HL-60 (cell line): ENCODE measurements at regions not wholly inside any gene's neighbourhood (a gene's known extent, or its start where the extent isn't known, plus 50 kb on each side); places are given as distances from the start of the nearest gene placed in this dataset.

Experiments
- DNase-seq, 2 experiments: peaks; one replicate each; pipeline ENCODE4 v3.0.0-alpha.2; 2010 to 2020; ENCODE audit warnings: low read depth in 1 of 2, low spot score in 1 of 2
- H3K27ac ChIP-seq: fragments of 250-450 bp; sonication (Bioruptor Pico); replicated peaks from 2 replicates; pipeline ENCODE4 v1.5.1; 2020; ENCODE audit warnings: mild to moderate bottlenecking, moderate library complexity
- H3K27me3 ChIP-seq: fragments of 250-450 bp; sonication (Bioruptor Pico); 2 replicates; pipeline ENCODE4 v1.5.1; 2021; ENCODE audit warnings: mild to moderate bottlenecking, moderate library complexity; ENCODE audit not compliant: insufficient read depth, poor library complexity, severe bottlenecking
- H3K4me3 ChIP-seq: replicated peaks from 2 replicates; pipeline ENCODE4 v1.5.1; 2011; ENCODE audit warnings: mild to moderate bottlenecking, control low read depth, low read length; ENCODE audit not compliant: insufficient read depth
- GABPA ChIP-seq: IDR thresholded peaks from 2 replicates; pipeline ENCODE4 v1.6.1; 2012; ENCODE audit warnings: low read depth
- POLR2AphosphoS5 ChIP-seq: IDR thresholded peaks from 2 replicates; pipeline ENCODE4 v1.6.1; 2012; ENCODE audit warnings: low read depth
- SPI1 ChIP-seq: IDR thresholded peaks from 2 replicates; pipeline ENCODE4 v1.6.1; 2012; ENCODE audit warnings: low read depth, mild to moderate bottlenecking, borderline replicate concordance
- TF ChIP-seq, protein P1 (sequence below): IDR thresholded peaks from one replicate; pipeline ENCODE4 v1.5.1; 2011; ENCODE audit warnings: low read length, control low read depth, inconsistent platforms; ENCODE audit not compliant: insufficient read depth
- TF ChIP-seq, protein P2 (sequence below): IDR thresholded peaks from 2 replicates; pipeline ENCODE4 v1.6.1; 2012; ENCODE audit warnings: low read depth; ENCODE audit not compliant: insufficient replicate concordance

DNA sequence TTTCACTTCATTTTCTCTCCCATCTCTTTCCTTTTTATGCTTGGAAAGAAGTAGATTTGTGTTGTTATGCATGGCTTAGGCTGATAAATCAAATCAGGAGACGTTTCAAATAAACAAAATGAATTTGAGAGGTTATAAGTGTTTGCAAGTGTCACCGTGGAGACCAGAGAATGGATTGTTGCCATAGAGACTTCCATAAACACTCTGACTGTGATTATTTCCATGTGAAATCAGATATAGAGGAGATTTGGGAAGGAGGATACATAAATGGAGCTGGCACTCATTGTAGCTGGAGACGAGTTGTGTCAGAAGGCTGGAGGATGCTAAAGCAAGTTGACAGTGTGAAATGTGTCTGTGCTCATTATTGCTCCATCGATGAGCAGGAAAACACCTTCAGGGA lies 84.2 kb upstream of the PCSK1 start:
- DNase-seq: no peak
- Histone ChIP-seq H3K27me3 (no peaks in the 10 kb centered on the region), H3K4me3 (no peak overlapping the region), H3K27ac (no peak overlapping the region)
- TF ChIP-seq, protein P1, sequence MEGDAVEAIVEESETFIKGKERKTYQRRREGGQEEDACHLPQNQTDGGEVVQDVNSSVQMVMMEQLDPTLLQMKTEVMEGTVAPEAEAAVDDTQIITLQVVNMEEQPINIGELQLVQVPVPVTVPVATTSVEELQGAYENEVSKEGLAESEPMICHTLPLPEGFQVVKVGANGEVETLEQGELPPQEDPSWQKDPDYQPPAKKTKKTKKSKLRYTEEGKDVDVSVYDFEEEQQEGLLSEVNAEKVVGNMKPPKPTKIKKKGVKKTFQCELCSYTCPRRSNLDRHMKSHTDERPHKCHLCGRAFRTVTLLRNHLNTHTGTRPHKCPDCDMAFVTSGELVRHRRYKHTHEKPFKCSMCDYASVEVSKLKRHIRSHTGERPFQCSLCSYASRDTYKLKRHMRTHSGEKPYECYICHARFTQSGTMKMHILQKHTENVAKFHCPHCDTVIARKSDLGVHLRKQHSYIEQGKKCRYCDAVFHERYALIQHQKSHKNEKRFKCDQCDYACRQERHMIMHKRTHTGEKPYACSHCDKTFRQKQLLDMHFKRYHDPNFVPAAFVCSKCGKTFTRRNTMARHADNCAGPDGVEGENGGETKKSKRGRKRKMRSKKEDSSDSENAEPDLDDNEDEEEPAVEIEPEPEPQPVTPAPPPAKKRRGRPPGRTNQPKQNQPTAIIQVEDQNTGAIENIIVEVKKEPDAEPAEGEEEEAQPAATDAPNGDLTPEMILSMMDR: no peak
- TF ChIP-seq SPI1 (no peak), POLR2AphosphoS5 (no peak), GABPA (no peak)
- TF ChIP-seq, protein P2, sequence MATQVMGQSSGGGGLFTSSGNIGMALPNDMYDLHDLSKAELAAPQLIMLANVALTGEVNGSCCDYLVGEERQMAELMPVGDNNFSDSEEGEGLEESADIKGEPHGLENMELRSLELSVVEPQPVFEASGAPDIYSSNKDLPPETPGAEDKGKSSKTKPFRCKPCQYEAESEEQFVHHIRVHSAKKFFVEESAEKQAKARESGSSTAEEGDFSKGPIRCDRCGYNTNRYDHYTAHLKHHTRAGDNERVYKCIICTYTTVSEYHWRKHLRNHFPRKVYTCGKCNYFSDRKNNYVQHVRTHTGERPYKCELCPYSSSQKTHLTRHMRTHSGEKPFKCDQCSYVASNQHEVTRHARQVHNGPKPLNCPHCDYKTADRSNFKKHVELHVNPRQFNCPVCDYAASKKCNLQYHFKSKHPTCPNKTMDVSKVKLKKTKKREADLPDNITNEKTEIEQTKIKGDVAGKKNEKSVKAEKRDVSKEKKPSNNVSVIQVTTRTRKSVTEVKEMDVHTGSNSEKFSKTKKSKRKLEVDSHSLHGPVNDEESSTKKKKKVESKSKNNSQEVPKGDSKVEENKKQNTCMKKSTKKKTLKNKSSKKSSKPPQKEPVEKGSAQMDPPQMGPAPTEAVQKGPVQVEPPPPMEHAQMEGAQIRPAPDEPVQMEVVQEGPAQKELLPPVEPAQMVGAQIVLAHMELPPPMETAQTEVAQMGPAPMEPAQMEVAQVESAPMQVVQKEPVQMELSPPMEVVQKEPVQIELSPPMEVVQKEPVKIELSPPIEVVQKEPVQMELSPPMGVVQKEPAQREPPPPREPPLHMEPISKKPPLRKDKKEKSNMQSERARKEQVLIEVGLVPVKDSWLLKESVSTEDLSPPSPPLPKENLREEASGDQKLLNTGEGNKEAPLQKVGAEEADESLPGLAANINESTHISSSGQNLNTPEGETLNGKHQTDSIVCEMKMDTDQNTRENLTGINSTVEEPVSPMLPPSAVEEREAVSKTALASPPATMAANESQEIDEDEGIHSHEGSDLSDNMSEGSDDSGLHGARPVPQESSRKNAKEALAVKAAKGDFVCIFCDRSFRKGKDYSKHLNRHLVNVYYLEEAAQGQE: no peak

DNA sequence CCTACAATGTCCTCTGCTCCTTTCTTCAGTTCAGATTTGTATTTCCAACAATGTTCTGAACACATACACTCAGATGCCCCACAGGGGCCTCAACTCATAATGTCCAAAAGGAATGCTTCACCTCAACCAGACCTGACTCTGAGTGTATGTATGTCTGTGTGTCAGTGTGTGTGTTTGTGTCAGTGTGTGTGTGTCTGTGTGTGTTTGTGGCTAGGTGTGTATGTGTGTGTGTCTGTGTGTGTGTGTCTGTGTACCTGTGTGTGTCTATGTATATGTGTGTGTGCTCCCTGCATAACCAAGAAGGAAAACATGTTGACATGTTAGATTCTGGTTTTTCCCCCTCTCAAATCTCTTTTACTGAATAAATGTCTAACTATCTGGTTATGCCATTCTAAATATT lies 87.3 kb upstream of the PCSK1 start:
- no peak for DNase-seq
- Histone ChIP-seq H3K27ac (no peak overlapping the region), H3K27me3 (no peaks in the 10 kb centered on the region), H3K4me3 (no peak overlapping the region)
- TF ChIP-seq, protein P2: no peak
- TF ChIP-seq SPI1 (no peak), POLR2AphosphoS5 (no peak), GABPA (no peak)
- TF ChIP-seq, protein P1: no peak

DNA sequence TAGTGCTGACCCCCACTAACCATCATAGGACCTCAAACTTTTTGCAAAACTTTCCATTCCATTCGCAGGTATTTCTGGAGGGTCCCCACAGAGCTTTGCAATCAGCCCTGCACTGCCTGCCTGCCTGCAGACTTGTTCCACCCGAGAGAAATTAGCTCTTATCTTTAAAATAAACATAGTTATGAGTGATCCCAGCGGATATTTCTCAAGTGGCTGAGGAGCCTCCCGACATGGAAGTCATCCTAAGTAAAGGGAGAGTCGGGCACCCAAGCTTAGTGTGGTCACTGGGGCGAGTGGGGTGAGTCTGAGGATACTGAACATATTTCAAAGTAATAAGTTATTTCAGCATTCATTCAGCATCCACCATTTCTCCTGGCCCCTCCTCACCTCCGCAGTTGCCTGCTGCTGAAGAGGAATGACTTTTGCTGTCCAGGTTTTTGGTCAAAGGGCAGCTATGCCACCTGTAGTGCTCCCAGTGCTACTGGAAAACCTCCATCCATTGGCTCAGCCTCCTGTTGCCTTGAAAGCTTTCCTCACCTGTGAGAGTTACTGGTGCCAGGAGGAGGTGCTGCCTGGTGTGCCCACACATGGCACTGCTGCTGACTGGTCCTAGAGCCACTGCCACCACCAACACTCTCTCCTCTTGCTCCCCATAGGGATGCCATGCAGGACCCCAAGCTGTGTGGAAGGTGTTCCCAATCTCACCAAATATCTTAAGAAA lies 89.7 kb upstream of the PCSK1 start:
- DNase-seq: no peak
- Histone ChIP-seq H3K27ac (no peak overlapping the region), H3K27me3 (no peaks in the 10 kb centered on the region), H3K4me3 (no peak overlapping the region)
- TF ChIP-seq GABPA: no peak
- no peak for TF ChIP-seq SPI1
- TF ChIP-seq, protein P1: no peak
- TF ChIP-seq POLR2AphosphoS5: no peak
- TF ChIP-seq, protein P2: no peak
